Astrocyte of the cerebellum (primary cell): ENCODE measurements at regions not wholly inside any gene's neighbourhood (a gene's known extent, or its start where the extent isn't known, plus 50 kb on each side); places are given as distances from the start of the nearest gene placed in this dataset.

Experiments
- DNase-seq: peaks from one replicate; pipeline ENCODE4 v3.0.0-alpha.2; 2011; ENCODE audit warnings: low read depth
- H3K4me3 ChIP-seq: 2 replicates; pipeline ENCODE4 v1.5.1; 2011; ENCODE audit warnings: mild to moderate bottlenecking, low read depth, low read length, moderate library complexity
- CTCF ChIP-seq: IDR thresholded peaks from 2 replicates; pipeline ENCODE4 v1.5.1; 2012; ENCODE audit warnings: low read length, low read depth, moderate library complexity, mild to moderate bottlenecking; ENCODE audit errors: missing control alignments
- in situ Hi-C: cut with HindIII; loops from 2 replicates; pipeline ENCODE4 v1.10.0; 2017; ENCODE audit warnings: low sequenced_read_pairs

- no peak for DNase-seq
- TF ChIP-seq CTCF, result no peak
- in situ Hi-C loops, result no loop called here
Observed at GRCh38 chr15:69782139-69782658, 315.5 kb downstream of the TLE3 start.

GRCh38 chr15:69782809-69783208 lies 314.9 kb downstream of the TLE3 start:
- no peak overlapping the region for H3K4me3 ChIP-seq
- in situ Hi-C loops, result no loop called here
- no peak for TF ChIP-seq CTCF
- no peak for DNase-seq

More at GRCh38 chr15:69782139-69782658, 315.5 kb downstream of the TLE3 start:
- no peak overlapping the region for H3K4me3 ChIP-seq

- in situ Hi-C loops, result no loop called here
- DNase-seq, result no peak
- TF ChIP-seq CTCF, result no peak
- H3K4me3 ChIP-seq, result no peak overlapping the region
Observed at GRCh38 chr15:69783211-69783610, 314.5 kb downstream of the TLE3 start.

GRCh38 chr15:69784798-69785566 lies 312.7 kb downstream of the TLE3 start:
- in situ Hi-C loops, result no loop called here
- no peak overlapping the region for H3K4me3 ChIP-seq
- TF ChIP-seq CTCF, result no peak
- no peak for DNase-seq

- TF ChIP-seq CTCF, result no peak
- DNase-seq, result no peak
- in situ Hi-C loops, result no loop called here
- H3K4me3 ChIP-seq, result no peak overlapping the region
Observed at GRCh38 chr15:69786136-69786701, 311.5 kb downstream of the TLE3 start.

GRCh38 chr15:69787791-69788190 lies 309.9 kb downstream of the TLE3 start:
- in situ Hi-C loops, result no loop called here
- TF ChIP-seq CTCF, result no peak
- no peak overlapping the region for H3K4me3 ChIP-seq
- no peak for DNase-seq
